ENCODE measurements at regions not wholly inside any gene's neighbourhood (a gene's known extent, or its start where the extent isn't known, plus 50 kb on each side); places are given as distances from the start of the nearest gene placed in this dataset.
A peak's percentile ranks its signal among the peaks of the same experiment; 100 is the strongest.

- TF ChIP-seq, protein P1, sequence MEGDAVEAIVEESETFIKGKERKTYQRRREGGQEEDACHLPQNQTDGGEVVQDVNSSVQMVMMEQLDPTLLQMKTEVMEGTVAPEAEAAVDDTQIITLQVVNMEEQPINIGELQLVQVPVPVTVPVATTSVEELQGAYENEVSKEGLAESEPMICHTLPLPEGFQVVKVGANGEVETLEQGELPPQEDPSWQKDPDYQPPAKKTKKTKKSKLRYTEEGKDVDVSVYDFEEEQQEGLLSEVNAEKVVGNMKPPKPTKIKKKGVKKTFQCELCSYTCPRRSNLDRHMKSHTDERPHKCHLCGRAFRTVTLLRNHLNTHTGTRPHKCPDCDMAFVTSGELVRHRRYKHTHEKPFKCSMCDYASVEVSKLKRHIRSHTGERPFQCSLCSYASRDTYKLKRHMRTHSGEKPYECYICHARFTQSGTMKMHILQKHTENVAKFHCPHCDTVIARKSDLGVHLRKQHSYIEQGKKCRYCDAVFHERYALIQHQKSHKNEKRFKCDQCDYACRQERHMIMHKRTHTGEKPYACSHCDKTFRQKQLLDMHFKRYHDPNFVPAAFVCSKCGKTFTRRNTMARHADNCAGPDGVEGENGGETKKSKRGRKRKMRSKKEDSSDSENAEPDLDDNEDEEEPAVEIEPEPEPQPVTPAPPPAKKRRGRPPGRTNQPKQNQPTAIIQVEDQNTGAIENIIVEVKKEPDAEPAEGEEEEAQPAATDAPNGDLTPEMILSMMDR (conservative IDR thresholded peaks at IDR 0.05; ENCODE audit: low read depth in 2 of 2), result no peak
- no peak for TF ChIP-seq EZH2 (IDR thresholded peaks at IDR 0.05; ENCODE audit: low read depth, unreplicated experiment)
- no peak for TF ChIP-seq CREB1 (CRISPR knock-in tag; IDR thresholded peaks at IDR 0.05; ENCODE audit: low read depth)
- no peak for TF ChIP-seq REST (IDR thresholded peaks at IDR 0.05; ENCODE audit: unreplicated experiment)
- no peak for TF ChIP-seq POLR2AphosphoS5 (IDR thresholded peaks at IDR 0.05; ENCODE audit: low read depth)
- peak; percentile 3; the same call in 1 of the 2 replicates for TF ChIP-seq NANOG (IDR thresholded peaks at IDR 0.05; ENCODE audit: borderline replicate concordance)
Measured at GRCh38 chr4:65259296-65259695, 411.0 kb downstream of the EPHA5 start.

All from GM23338 (cell line).